ENCODE measurements at regions not wholly inside any gene's neighbourhood (a gene's known extent, or its start where the extent isn't known, plus 50 kb on each side); places are given as distances from the start of the nearest gene placed in this dataset.

GRCh38 chr14:96994999-96995398 is 197.8 kb downstream of the VRK1 start:
- Mint-ChIP-seq H3K27me3 (no peaks in the 10 kb centered on the region), H3K4me1 (peaks cover 5% of the 10 kb centered on the region), H3K27ac (no peak overlapping the region), H3K9me3 (no peaks in the 10 kb centered on the region), H3K4me3 (no peak overlapping the region), H3K36me3 (no peaks in the 10 kb centered on the region)
- ATAC-seq (ENCODE audit: low read depth) (no peak), DNase-seq (ENCODE audit: low spot score in 2 of 2) (no peak)

GRCh38 chr14:96997269-96997668 is 200.1 kb downstream of the VRK1 start:
- no peak for ATAC-seq (ENCODE audit: low read depth)
- H3K9me3 Mint-ChIP-seq: peaks cover under 1% of the 10 kb centered on the region
- no peaks in the 10 kb centered on the region for H3K36me3 Mint-ChIP-seq
- H3K4me1 Mint-ChIP-seq: peaks cover 2% of the 10 kb centered on the region
- peaks cover under 1% of the 10 kb centered on the region for H3K27me3 Mint-ChIP-seq
- no peak overlapping the region for H3K4me3 Mint-ChIP-seq
- no peak for DNase-seq (ENCODE audit: low spot score in 2 of 2)
- no peak overlapping the region for H3K27ac Mint-ChIP-seq

GRCh38 chr14:96997996-96998395 is 200.8 kb downstream of the VRK1 start:
- Mint-ChIP-seq H3K4me1 (peaks cover 2% of the 10 kb centered on the region), H3K27ac (no peak overlapping the region), H3K4me3 (no peak overlapping the region), H3K27me3 (peaks cover 5% of the 10 kb centered on the region), H3K9me3 (peaks cover 4% of the 10 kb centered on the region), H3K36me3 (no peaks in the 10 kb centered on the region)
- DNase-seq (ENCODE audit: low spot score in 2 of 2) (no peak), ATAC-seq (ENCODE audit: low read depth) (no peak)

GRCh38 chr14:96999654-97000155 is 202.5 kb downstream of the VRK1 start:
- Mint-ChIP-seq H3K9me3 (peaks cover 4% of the 10 kb centered on the region), H3K36me3 (no peaks in the 10 kb centered on the region), H3K27ac (no peak overlapping the region), H3K4me3 (no peak overlapping the region), H3K27me3 (peaks cover 5% of the 10 kb centered on the region), H3K4me1 (peaks cover 2% of the 10 kb centered on the region)
- DNase-seq (ENCODE audit: low spot score in 2 of 2): no peak
- no peak for ATAC-seq (ENCODE audit: low read depth)

- Mint-ChIP-seq H3K27me3 (peaks cover 5% of the 10 kb centered on the region), H3K9me3 (peaks cover 7% of the 10 kb centered on the region), H3K27ac (no peak overlapping the region), H3K36me3 (no peaks in the 10 kb centered on the region), H3K4me1 (peaks cover 2% of the 10 kb centered on the region), H3K4me3 (no peak overlapping the region)
- DNase-seq (ENCODE audit: low spot score in 2 of 2) (no peak), ATAC-seq (ENCODE audit: low read depth) (no peak)
Observed at GRCh38 chr14:97002454-97002853, 205.3 kb downstream of the VRK1 start.

- H3K4me3 Mint-ChIP-seq: no peak overlapping the region
- H3K27ac Mint-ChIP-seq: no peak overlapping the region
- no peaks in the 10 kb centered on the region for H3K36me3 Mint-ChIP-seq
- peaks cover 5% of the 10 kb centered on the region for H3K4me1 Mint-ChIP-seq
- peaks cover 13% of the 10 kb centered on the region for H3K27me3 Mint-ChIP-seq
- no peak for DNase-seq (ENCODE audit: low spot score in 2 of 2)
- no peak for ATAC-seq (ENCODE audit: low read depth)
- H3K9me3 Mint-ChIP-seq: peaks cover 7% of the 10 kb centered on the region
Observed at GRCh38 chr14:97005934-97006333, 208.8 kb downstream of the VRK1 start.

GRCh38 chr14:97010491-97011160 is 213.4 kb downstream of the VRK1 start:
- peaks cover 5% of the 10 kb centered on the region for H3K4me1 Mint-ChIP-seq
- no peak for ATAC-seq (ENCODE audit: low read depth)
- H3K27ac Mint-ChIP-seq: no peak overlapping the region
- peaks cover 9% of the 10 kb centered on the region for H3K27me3 Mint-ChIP-seq
- peaks cover 1% of the 10 kb centered on the region for H3K9me3 Mint-ChIP-seq
- DNase-seq (ENCODE audit: low spot score in 2 of 2): no peak
- no peak overlapping the region for H3K4me3 Mint-ChIP-seq
- H3K36me3 Mint-ChIP-seq: no peaks in the 10 kb centered on the region

GRCh38 chr14:97013878-97014277 is 216.7 kb downstream of the VRK1 start:
- Mint-ChIP-seq H3K36me3 (no peaks in the 10 kb centered on the region), H3K9me3 (no peaks in the 10 kb centered on the region), H3K4me3 (no peak overlapping the region), H3K27me3 (peaks cover 9% of the 10 kb centered on the region), H3K27ac (no peak overlapping the region), H3K4me1 (peaks cover 5% of the 10 kb centered on the region)
- ATAC-seq (ENCODE audit: low read depth) (no peak), DNase-seq (ENCODE audit: low spot score in 2 of 2) (no peak)

- peak; percentile 23 for ATAC-seq (ENCODE audit: low read depth)
- DNase-seq (ENCODE audit: low spot score in 2 of 2): no peak
- H3K4me3 Mint-ChIP-seq: no peak overlapping the region
- peaks cover 18% of the 10 kb centered on the region for H3K4me1 Mint-ChIP-seq
- H3K9me3 Mint-ChIP-seq: peaks cover 2% of the 10 kb centered on the region
- no peaks in the 10 kb centered on the region for H3K36me3 Mint-ChIP-seq
- no peak overlapping the region for H3K27ac Mint-ChIP-seq
- peaks cover 5% of the 10 kb centered on the region for H3K27me3 Mint-ChIP-seq
Observed at GRCh38 chr14:97021001-97021400, 223.8 kb downstream of the VRK1 start.

- Mint-ChIP-seq H3K9me3 (peaks cover 2% of the 10 kb centered on the region), H3K4me1 (peaks cover 18% of the 10 kb centered on the region), H3K4me3 (no peak overlapping the region), H3K27ac (no peak overlapping the region), H3K27me3 (peaks cover 5% of the 10 kb centered on the region), H3K36me3 (no peaks in the 10 kb centered on the region)
- ATAC-seq (ENCODE audit: low read depth) (no peak), DNase-seq (ENCODE audit: low spot score in 2 of 2) (no peak)
Observed at GRCh38 chr14:97021571-97022168, 224.5 kb downstream of the VRK1 start.

- H3K27me3 Mint-ChIP-seq: peaks cover 5% of the 10 kb centered on the region
- DNase-seq (ENCODE audit: low spot score in 2 of 2) (no peak), ATAC-seq (ENCODE audit: low read depth) (no peak)
- peaks cover 18% of the 10 kb centered on the region for H3K4me1 Mint-ChIP-seq
- peaks cover 2% of the 10 kb centered on the region for H3K9me3 Mint-ChIP-seq
- H3K36me3 Mint-ChIP-seq: no peaks in the 10 kb centered on the region
- H3K27ac Mint-ChIP-seq: no peak overlapping the region
- no peak overlapping the region for H3K4me3 Mint-ChIP-seq
Observed at GRCh38 chr14:97022741-97023140, 225.6 kb downstream of the VRK1 start.

- no peak for ATAC-seq (ENCODE audit: low read depth)
- Mint-ChIP-seq H3K9me3 (peaks cover 2% of the 10 kb centered on the region), H3K36me3 (no peaks in the 10 kb centered on the region), H3K27me3 (peaks cover 2% of the 10 kb centered on the region), H3K27ac (no peak overlapping the region), H3K4me3 (no peak overlapping the region), H3K4me1 (peaks cover 24% of the 10 kb centered on the region)
- no peak for DNase-seq (ENCODE audit: low spot score in 2 of 2)
Observed at GRCh38 chr14:97023871-97024270, 226.7 kb downstream of the VRK1 start.

- peaks cover 4% of the 10 kb centered on the region for H3K27me3 Mint-ChIP-seq
- peaks cover 27% of the 10 kb centered on the region for H3K4me1 Mint-ChIP-seq
- H3K4me3 Mint-ChIP-seq: no peak overlapping the region
- DNase-seq (ENCODE audit: low spot score in 2 of 2) (no peak), ATAC-seq (ENCODE audit: low read depth) (no peak)
- no peaks in the 10 kb centered on the region for H3K36me3 Mint-ChIP-seq
- H3K27ac Mint-ChIP-seq: no peak overlapping the region
- H3K9me3 Mint-ChIP-seq: peaks cover 2% of the 10 kb centered on the region
Observed at GRCh38 chr14:97024300-97024699, 227.1 kb downstream of the VRK1 start.

GRCh38 chr14:97025722-97026121 is 228.5 kb downstream of the VRK1 start:
- H3K36me3 Mint-ChIP-seq: no peaks in the 10 kb centered on the region
- ATAC-seq (ENCODE audit: low read depth) (peak; percentile 93), DNase-seq (ENCODE audit: low spot score in 2 of 2) (peak in 1 of 2 donors; percentile 20)
- H3K27ac Mint-ChIP-seq: no peak overlapping the region
- H3K9me3 Mint-ChIP-seq: no peaks in the 10 kb centered on the region
- H3K27me3 Mint-ChIP-seq: peaks cover 4% of the 10 kb centered on the region
- peak overlapping the region; percentile 68 for H3K4me3 Mint-ChIP-seq
- H3K4me1 Mint-ChIP-seq: peaks cover 36% of the 10 kb centered on the region
